Body of pancreas (tissue), 4 donors: ENCODE measurements at regions not wholly inside any gene's neighbourhood (a gene's known extent, or its start where the extent isn't known, plus 50 kb on each side); places are given as distances from the start of the nearest gene placed in this dataset.

Source experiments
- ATAC-seq: fragments of 150-250 bp; one replicate; pipeline ENCODE4 v1.9.1; 2016
- DNase-seq, 4 donors: peaks; one replicate each; pipeline ENCODE4 v3.0.0-alpha.2; 2019
- H3K27ac ChIP-seq, 4 donors: fragments of 200-600 bp; sonication (generic); 1 replicate in 3 of 4; 2 replicates in 1 of 4; pipeline versions ENCODE4 v1.5.1 to v1.6.1; 2016 to 2019; ENCODE audit warnings: mild to moderate bottlenecking in 1 of 4, mixed read lengths in 1 of 4, moderate library complexity in 1 of 4
- H3K27me3 ChIP-seq, 2 donors: fragments of 200-600 bp; sonication (generic); one replicate each; pipeline ENCODE4 v1.6.0; 2016; ENCODE audit warnings: mild to moderate bottlenecking in 1 of 2
- H3K36me3 ChIP-seq, 2 donors: fragments of 200-600 bp; sonication (generic); replicated peaks in 1 of 2; 2 replicates each; pipeline ENCODE4 v1.5.1; 2016; ENCODE audit warnings: low read depth in 2 of 2; ENCODE audit not compliant: insufficient read depth in 1 of 2
- H3K4me1 ChIP-seq: fragments of 200-600 bp; sonication (generic); one replicate; pipeline ENCODE4 v1.6.0; 2016
- H3K4me3 ChIP-seq, 2 donors: fragments of 200-600 bp; sonication (generic); 1 replicate in 1 of 2; 2 replicates in 1 of 2; pipeline ENCODE4 v1.5.1; 2016 to 2019
- H3K9me3 ChIP-seq, 3 donors: fragments of 200-600 bp; sonication (generic); 1 replicate in 2 of 3; 2 replicates in 1 of 3; pipeline ENCODE4 v1.5.1; 2016
- CTCF ChIP-seq, 7 experiments: fragments of 450-650 bp in 4 of 7; fragments of 200-600 bp in 3 of 7; sonication (generic) in 3 of 7; IDR thresholded peaks; one replicate each; pipeline ENCODE4 v1.5.1; 2016 to 2019; ENCODE audit warnings: antibody characterized with exemption in 7 of 7
- POLR2A ChIP-seq, 3 donors: fragments of 450-650 bp; IDR thresholded peaks; one replicate each; pipeline ENCODE4 v1.6.1; 2016; ENCODE audit warnings: antibody characterized with exemption in 3 of 3, mild to moderate bottlenecking in 2 of 3
- WGBS, 2 donors: methylation state at CpG; one replicate each; pipeline ENCODE4 v1.1.5; 2017; 5-methylcytosine and 5-hydroxymethylcytosine counted together
- intact Hi-C: fragments of 100-400 bp; cut with DNase I; formaldehyde crosslinking; loops from one replicate; pipeline ENCODE4 v1.15.1; 2023

- intact Hi-C loops: no loop called here
- no peak for TF ChIP-seq CTCF (IDR thresholded peaks at IDR 0.05)
- no peak for TF ChIP-seq POLR2A (IDR thresholded peaks at IDR 0.05)
- ATAC-seq: no peak
- H3K4me1 ChIP-seq: no peaks in the 10 kb centered on the region
- no peaks in the 10 kb centered on the region for H3K36me3 ChIP-seq
- no peaks in the 10 kb centered on the region for H3K27me3 ChIP-seq
- H3K27ac ChIP-seq: no peak overlapping the region
- 21 to 23% methylated on average over 3 of the region's 3 CpGs for WGBS, 2 donors
- no peak overlapping the region for H3K4me3 ChIP-seq
- no peaks in the 10 kb centered on the region for H3K9me3 ChIP-seq
- DNase-seq: no peak
These were observed 186.8 kb upstream of the TMTC1 start for GRCh38 chr12:29970501-29970900.

- H3K27me3 ChIP-seq: no peaks in the 10 kb centered on the region
- WGBS, 2 donors: 75% methylated on average over 6 of the region's 6 CpGs
- no peaks in the 10 kb centered on the region for H3K4me1 ChIP-seq
- no peaks in the 10 kb centered on the region for H3K9me3 ChIP-seq
- no peak for ATAC-seq
- TF ChIP-seq POLR2A (IDR thresholded peaks at IDR 0.05) (no peak), CTCF (IDR thresholded peaks at IDR 0.05) (no peak)
- H3K36me3 ChIP-seq: no peaks in the 10 kb centered on the region
- DNase-seq: no peak
- no peak overlapping the region for H3K4me3 ChIP-seq
- intact Hi-C loops: no loop called here
- H3K27ac ChIP-seq: no peak overlapping the region
These were observed 178.7 kb upstream of the TMTC1 start for GRCh38 chr12:29962276-29963035.

- Histone ChIP-seq H3K36me3 (no peaks in the 10 kb centered on the region), H3K9me3 (no peaks in the 10 kb centered on the region), H3K4me3 (no peak overlapping the region), H3K27me3 (no peaks in the 10 kb centered on the region), H3K27ac (no peak overlapping the region), H3K4me1 (no peaks in the 10 kb centered on the region)
- DNase-seq (no peak), ATAC-seq (no peak)
- no peak for TF ChIP-seq CTCF (IDR thresholded peaks at IDR 0.05)
- no peak for TF ChIP-seq POLR2A (IDR thresholded peaks at IDR 0.05)
- WGBS, 2 donors: 47 to 49% methylated on average over 4 of the region's 4 CpGs
- intact Hi-C loops: no loop called here
These were observed 177.5 kb upstream of the TMTC1 start for GRCh38 chr12:29961231-29961630.

- TF ChIP-seq POLR2A (IDR thresholded peaks at IDR 0.05): no peak
- no peak for TF ChIP-seq CTCF (IDR thresholded peaks at IDR 0.05)
- no peaks in the 10 kb centered on the region for H3K9me3 ChIP-seq
- no peaks in the 10 kb centered on the region for H3K36me3 ChIP-seq
- no peaks in the 10 kb centered on the region for H3K27me3 ChIP-seq
- H3K4me3 ChIP-seq: no peak overlapping the region
- H3K27ac ChIP-seq: no peak overlapping the region
- no peaks in the 10 kb centered on the region for H3K4me1 ChIP-seq
- WGBS, 2 donors: 41 to 48% methylated on average over 2 of the region's 2 CpGs
- intact Hi-C loops: no loop called here
- DNase-seq (no peak), ATAC-seq (no peak)
These were observed 176.4 kb upstream of the TMTC1 start for GRCh38 chr12:29960122-29960521.

- H3K36me3 ChIP-seq: no peaks in the 10 kb centered on the region
- H3K27ac ChIP-seq: no peak overlapping the region
- intact Hi-C loops: no loop called here
- H3K4me1 ChIP-seq: no peaks in the 10 kb centered on the region
- H3K27me3 ChIP-seq: no peaks in the 10 kb centered on the region
- no peaks in the 10 kb centered on the region for H3K9me3 ChIP-seq
- ATAC-seq (no peak), DNase-seq (no peak)
- H3K4me3 ChIP-seq: no peak overlapping the region
- TF ChIP-seq POLR2A (IDR thresholded peaks at IDR 0.05) (no peak), CTCF (IDR thresholded peaks at IDR 0.05) (no peak)
- 54 to 55% methylated on average over 2 of the region's 2 CpGs for WGBS, 2 donors
These were observed 174.1 kb upstream of the TMTC1 start for GRCh38 chr12:29957835-29958234.
